ENCODE measurements at regions not wholly inside any gene's neighbourhood (a gene's known extent, or its start where the extent isn't known, plus 50 kb on each side); places are given as distances from the start of the nearest gene placed in this dataset.

DNA sequence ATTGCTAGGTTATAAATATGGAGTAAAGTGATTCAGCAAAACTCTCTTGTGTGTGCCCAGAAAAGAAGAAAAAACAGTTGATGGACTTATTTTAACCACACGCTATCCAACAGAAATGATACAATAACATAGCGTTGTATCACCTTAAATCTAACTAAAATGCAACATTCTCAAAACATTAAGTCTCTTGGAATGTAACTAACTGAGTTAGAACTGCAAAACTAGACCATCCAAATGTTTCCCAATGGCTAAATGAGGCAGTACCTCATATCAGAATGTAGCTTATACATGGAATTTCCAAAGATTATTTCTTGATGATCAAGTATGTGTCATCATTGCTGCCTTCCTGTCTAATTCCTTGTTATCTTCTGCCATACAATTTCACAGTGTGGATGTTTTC is 187.9 kb downstream of the CNTN3 start:
- TF ChIP-seq, protein P1, sequence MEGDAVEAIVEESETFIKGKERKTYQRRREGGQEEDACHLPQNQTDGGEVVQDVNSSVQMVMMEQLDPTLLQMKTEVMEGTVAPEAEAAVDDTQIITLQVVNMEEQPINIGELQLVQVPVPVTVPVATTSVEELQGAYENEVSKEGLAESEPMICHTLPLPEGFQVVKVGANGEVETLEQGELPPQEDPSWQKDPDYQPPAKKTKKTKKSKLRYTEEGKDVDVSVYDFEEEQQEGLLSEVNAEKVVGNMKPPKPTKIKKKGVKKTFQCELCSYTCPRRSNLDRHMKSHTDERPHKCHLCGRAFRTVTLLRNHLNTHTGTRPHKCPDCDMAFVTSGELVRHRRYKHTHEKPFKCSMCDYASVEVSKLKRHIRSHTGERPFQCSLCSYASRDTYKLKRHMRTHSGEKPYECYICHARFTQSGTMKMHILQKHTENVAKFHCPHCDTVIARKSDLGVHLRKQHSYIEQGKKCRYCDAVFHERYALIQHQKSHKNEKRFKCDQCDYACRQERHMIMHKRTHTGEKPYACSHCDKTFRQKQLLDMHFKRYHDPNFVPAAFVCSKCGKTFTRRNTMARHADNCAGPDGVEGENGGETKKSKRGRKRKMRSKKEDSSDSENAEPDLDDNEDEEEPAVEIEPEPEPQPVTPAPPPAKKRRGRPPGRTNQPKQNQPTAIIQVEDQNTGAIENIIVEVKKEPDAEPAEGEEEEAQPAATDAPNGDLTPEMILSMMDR (IDR thresholded peaks at IDR 0.05) = no peak
- DNase-seq (no peak), ATAC-seq (no peak)
- Histone ChIP-seq H3K4me3 (no peak overlapping the region), H3K27ac (no peak overlapping the region), H3K27me3 (ENCODE audit: insufficient read depth in 3 of 3, low read length in 2 of 3) (no peaks in the 10 kb centered on the region), H3K9me3 (no peaks in the 10 kb centered on the region), H3K36me3 (ENCODE audit: insufficient read depth in 1 of 2, low read depth in 1 of 2) (no peaks in the 10 kb centered on the region), H3K4me1 (no peaks in the 10 kb centered on the region)
- intact Hi-C loops (cut with DNase I) = no loop called here
- 89 to 94% (median 90%) methylated on average over 2 of the region's 2 CpGs for whole genome bisulfite sequencing, 3 donors

DNA sequence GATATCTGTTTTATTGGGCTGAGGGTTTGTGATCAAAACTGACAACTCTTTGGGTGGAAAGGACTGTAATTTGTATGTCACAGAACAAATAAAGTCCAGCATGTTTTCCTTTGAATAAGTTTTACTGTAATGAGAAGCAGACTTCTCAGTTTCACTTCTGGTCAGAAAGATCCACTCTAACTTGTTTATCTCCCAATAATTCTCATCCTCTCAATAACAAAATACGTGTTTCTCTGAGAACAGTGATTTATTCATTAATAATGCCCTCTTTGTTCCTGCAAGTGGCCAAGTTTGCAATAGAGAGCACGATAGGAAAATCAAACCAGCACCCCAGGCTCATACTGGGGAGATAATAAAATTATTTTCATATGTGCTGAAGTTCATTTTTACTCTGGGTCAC is 190.6 kb downstream of the CNTN3 start:
- Histone ChIP-seq H3K9me3 (no peaks in the 10 kb centered on the region), H3K27ac (no peak overlapping the region), H3K4me3 (no peak overlapping the region), H3K36me3 (ENCODE audit: insufficient read depth in 1 of 2, low read depth in 1 of 2) (no peaks in the 10 kb centered on the region), H3K4me1 (no peaks in the 10 kb centered on the region), H3K27me3 (ENCODE audit: insufficient read depth in 3 of 3, low read length in 2 of 3) (no peaks in the 10 kb centered on the region)
- TF ChIP-seq, protein P1 (IDR thresholded peaks at IDR 0.05) = no peak
- 67 to 75% (median 70%) methylated on average over 2 of the region's 2 CpGs for whole genome bisulfite sequencing, 3 donors
- ATAC-seq (no peak), DNase-seq (no peak)
- intact Hi-C loops (cut with DNase I) = no loop called here

DNA sequence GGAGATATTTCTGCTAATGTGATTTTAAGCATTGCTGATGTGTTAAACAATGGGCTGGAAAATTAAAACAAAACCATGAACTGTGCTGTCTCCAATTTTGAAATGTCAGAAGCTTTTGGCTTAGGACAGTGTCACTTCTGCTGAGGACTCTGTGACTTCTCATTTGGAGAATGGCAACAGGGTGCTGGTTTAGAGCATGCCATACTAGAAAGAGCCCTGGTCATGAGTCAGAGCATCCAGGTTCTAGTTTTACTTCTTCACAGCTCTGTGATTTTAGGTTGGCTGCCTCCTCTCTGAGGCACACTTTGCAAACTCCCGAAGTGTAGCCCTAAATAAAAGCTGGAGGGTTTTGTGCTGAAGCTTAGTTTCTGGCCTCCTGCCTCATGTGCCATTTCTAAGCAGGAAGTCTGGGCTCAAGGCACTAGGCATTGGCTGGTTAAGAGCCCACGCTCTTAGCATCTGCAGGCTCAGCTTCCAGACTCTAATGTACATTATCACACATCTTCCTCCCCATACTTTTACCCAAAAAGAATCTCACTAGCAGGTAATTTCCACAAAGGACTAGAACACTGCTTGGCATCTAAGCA is 193.8 kb downstream of the CNTN3 start:
- ATAC-seq = no peak
- no peaks in the 10 kb centered on the region for H3K36me3 ChIP-seq (ENCODE audit: insufficient read depth in 1 of 2, low read depth in 1 of 2)
- H3K4me1 ChIP-seq = no peaks in the 10 kb centered on the region
- H3K27ac ChIP-seq = no peak overlapping the region
- WGBS, 3 donors = 28 to 39% (median 34%) methylated on average over 2 of the region's 2 CpGs
- intact Hi-C loops (cut with DNase I) = no loop called here
- H3K9me3 ChIP-seq = no peaks in the 10 kb centered on the region
- no peaks in the 10 kb centered on the region for H3K27me3 ChIP-seq (ENCODE audit: insufficient read depth in 3 of 3, low read length in 2 of 3)
- DNase-seq = no peak
- TF ChIP-seq, protein P1 (IDR thresholded peaks at IDR 0.05) = no peak
- H3K4me3 ChIP-seq = no peak overlapping the region

DNA sequence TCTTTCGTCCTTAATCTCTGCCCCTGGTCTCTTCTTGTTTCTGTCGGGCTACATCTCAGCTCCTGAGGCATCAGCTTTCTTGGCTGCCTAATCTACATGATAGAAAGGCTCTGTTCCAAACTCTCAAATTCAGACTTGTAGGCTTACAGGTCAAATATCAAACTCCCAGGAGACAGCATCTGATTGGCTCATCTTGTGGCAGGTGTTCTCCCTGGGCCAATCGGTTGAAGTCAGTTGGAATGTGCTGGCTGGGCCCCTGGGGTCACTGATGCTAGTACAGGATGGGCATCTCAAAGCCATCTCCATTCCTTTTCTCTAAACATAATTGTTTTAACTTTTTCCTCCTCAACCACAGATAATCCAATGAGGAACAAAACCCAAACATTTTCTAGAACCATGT is 198.7 kb downstream of the CNTN3 start:
- DNase-seq (no peak), ATAC-seq (no peak)
- no peaks in the 10 kb centered on the region for H3K4me1 ChIP-seq
- no peaks in the 10 kb centered on the region for H3K36me3 ChIP-seq (ENCODE audit: insufficient read depth in 1 of 2, low read depth in 1 of 2)
- no peaks in the 10 kb centered on the region for H3K9me3 ChIP-seq
- H3K27ac ChIP-seq = no peak overlapping the region
- TF ChIP-seq, protein P1 (IDR thresholded peaks at IDR 0.05) = no peak
- 48 to 69% (median 59%) methylated on average over 3 of the region's 3 CpGs for WGBS, 3 donors
- intact Hi-C loops (cut with DNase I) = no loop called here
- no peak overlapping the region for H3K4me3 ChIP-seq
- H3K27me3 ChIP-seq (ENCODE audit: insufficient read depth in 3 of 3, low read length in 2 of 3) = no peaks in the 10 kb centered on the region

DNA sequence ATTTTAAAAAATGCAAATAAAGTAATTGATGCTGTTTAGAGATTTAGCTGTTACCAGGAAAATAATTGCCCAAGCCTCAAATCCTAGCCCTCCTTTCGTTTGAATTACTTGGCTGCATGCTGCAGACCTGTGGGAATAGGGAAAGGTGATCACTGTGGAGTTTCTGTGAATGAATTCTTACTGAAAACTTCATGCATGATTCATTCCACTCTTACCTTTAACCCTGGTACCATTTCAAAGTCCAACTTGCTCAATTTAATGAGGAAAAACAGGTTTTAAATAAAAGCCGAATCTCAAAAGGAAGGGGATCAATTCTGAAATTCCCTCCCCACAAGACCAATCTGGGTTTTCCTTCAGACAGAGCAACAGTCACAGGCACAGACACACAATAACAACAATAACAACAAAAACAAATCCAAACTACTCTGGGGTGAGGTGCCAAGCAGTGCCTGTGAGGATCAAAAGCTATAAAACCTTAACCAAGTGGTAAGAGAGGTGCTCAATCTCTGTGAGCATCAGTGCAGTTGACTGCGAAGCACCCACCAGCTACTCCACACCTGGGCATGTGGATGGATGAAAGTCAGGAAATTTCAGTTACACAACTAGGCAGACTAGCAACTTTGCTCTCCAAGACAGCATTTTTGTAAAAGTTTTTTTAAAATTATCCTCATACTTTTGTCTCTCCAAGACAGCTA is 200.8 kb downstream of the CNTN3 start:
- 45 to 63% (median 51%) methylated on average over 3 of the region's 3 CpGs for WGBS, 3 donors
- Histone ChIP-seq H3K4me3 (no peak overlapping the region), H3K27ac (no peak overlapping the region), H3K36me3 (ENCODE audit: insufficient read depth in 1 of 2, low read depth in 1 of 2) (no peaks in the 10 kb centered on the region), H3K4me1 (no peaks in the 10 kb centered on the region), H3K27me3 (ENCODE audit: insufficient read depth in 3 of 3, low read length in 2 of 3) (no peaks in the 10 kb centered on the region), H3K9me3 (no peaks in the 10 kb centered on the region)
- TF ChIP-seq, protein P1 (IDR thresholded peaks at IDR 0.05) = no peak
- DNase-seq (no peak), ATAC-seq (no peak)
- intact Hi-C loops (cut with DNase I) = no loop called here

All from psoas muscle (tissue), 7 donors.